ENCODE measurements at regions not wholly inside any gene's neighbourhood (a gene's known extent, or its start where the extent isn't known, plus 50 kb on each side); places are given as distances from the start of the nearest gene placed in this dataset.

- TF ChIP-seq TRAFD1 (CRISPR knock-in tag; IDR thresholded peaks at IDR 0.05; ENCODE audit: borderline replicate concordance) (no peak), ZNF354B (CRISPR knock-in tag; IDR thresholded peaks at IDR 0.05) (no peak), SMYD3 (CRISPR knock-in tag; IDR thresholded peaks at IDR 0.05) (no peak), CENPT (CRISPR knock-in tag; IDR thresholded peaks at IDR 0.05; ENCODE audit: low read depth) (no peak), RCOR2 (CRISPR knock-in tag; IDR thresholded peaks at IDR 0.05) (no peak), ZBTB14 (CRISPR knock-in tag; IDR thresholded peaks at IDR 0.05) (no peak)
Measured at GRCh38 chr6:74925683-74926082, 280.2 kb downstream of the COL12A1 start (continued).

GRCh38 chr6:74914888-74915287 lies 291.0 kb downstream of the COL12A1 start:
- no peak overlapping the region for H3K4me3 ChIP-seq (replicated peaks in 1 of 3; ENCODE audit: insufficient read depth in 1 of 3, low read depth in 2 of 3, low read length in 3 of 3)
- 30% methylated on average over 3 of the region's 3 CpGs for WGBS (ENCODE audit: low lambda C conversion rate)
- no peak overlapping the region for H3K4me2 ChIP-seq (ENCODE audit: low read depth, low read length)
- POLR2A ChIA-PET = no interaction called here
- no peak overlapping the region for H2AFZ ChIP-seq (ENCODE audit: low read length)
- FAIRE-seq (no peak), ATAC-seq (no peak), DNase-seq (ENCODE audit: low spot score) (no peak)
- H3K9me3 ChIP-seq (ENCODE audit: low read length) = no peaks in the 10 kb centered on the region
- intact Hi-C loops (cut with micrococcal nuclease; ENCODE audit: unreplicated experiment) (no loop called here), in situ Hi-C loops (cut with HindIII; ENCODE audit: extremely low pct_ligation_motif_present, low pct_unique_long_range_greater_than_20kb) (no loop called here)
- H3K27me3 ChIP-seq (ENCODE audit: control insufficient read depth in 1 of 2, insufficient read depth in 2 of 2, low read length in 2 of 2) = no peaks in the 10 kb centered on the region
- H3K4me1 ChIP-seq (ENCODE audit: insufficient read depth, low read length) = no peaks in the 10 kb centered on the region
- CTCF ChIA-PET (ENCODE audit: low intra/inter-chr PET ratio, low total read pairs) = no interaction called here
- H3K79me2 ChIP-seq (ENCODE audit: insufficient read depth, low read length) = no peaks in the 10 kb centered on the region
- TF ChIP-seq KLF6 (CRISPR knock-in tag; IDR thresholded peaks at IDR 0.05) = no peak
- no peak for TF ChIP-seq TP53 (CRISPR knock-in tag; conservative IDR thresholded peaks at IDR 0.05)
- TF ChIP-seq ZSCAN22 (CRISPR knock-in tag; IDR thresholded peaks at IDR 0.05) = no peak
- TF ChIP-seq KDM1A (CRISPR knock-in tag; IDR thresholded peaks at IDR 0.05) = no peak
- TF ChIP-seq EHMT2 (IDR thresholded peaks at IDR 0.05; ENCODE audit: borderline replicate concordance, low read depth, low read length) = no peak
- TF ChIP-seq ZNF704 (CRISPR knock-in tag; IDR thresholded peaks at IDR 0.05; ENCODE audit: borderline replicate concordance) = no peak
- TF ChIP-seq MTF1 (CRISPR knock-in tag; IDR thresholded peaks at IDR 0.05) = no peak
- TF ChIP-seq CBX1 (IDR thresholded peaks at IDR 0.05; ENCODE audit: low read depth) = no peak
- no peak for TF ChIP-seq ZNF788 (CRISPR knock-in tag; IDR thresholded peaks at IDR 0.05; ENCODE audit: borderline replicate concordance)
- TF ChIP-seq EP300 (IDR thresholded peaks at IDR 0.05; ENCODE audit: low read depth in 2 of 2, low read length in 2 of 2) = no peak
- TF ChIP-seq EP300 (CRISPR knock-in tag; IDR thresholded peaks at IDR 0.05; ENCODE audit: borderline replicate concordance) = no peak
- no peak for TF ChIP-seq NR0B2 (CRISPR knock-in tag; IDR thresholded peaks at IDR 0.05)
- no peak for TF ChIP-seq ZSCAN30 (CRISPR knock-in tag; IDR thresholded peaks at IDR 0.05)
- no peak for TF ChIP-seq ZNF878 (CRISPR knock-in tag; IDR thresholded peaks at IDR 0.05)
- no TSS peak for BruUV-seq (replicated peaks)
- H3K36me3 ChIP-seq (replicated peaks in 1 of 2; ENCODE audit: control insufficient read depth in 1 of 2, insufficient read depth in 2 of 2, low read length in 2 of 2) = no peaks in the 10 kb centered on the region
- no peak overlapping the region for H3K9ac ChIP-seq (ENCODE audit: insufficient read depth, low read depth, low read length)
- H4K20me1 ChIP-seq (ENCODE audit: insufficient read depth, low read length) = no peaks in the 10 kb centered on the region
- H3K27ac ChIP-seq (ENCODE audit: extremely low read length, insufficient read depth, low read length) = no peak overlapping the region

Data from HepG2 (cell line).